ENCODE measurements at regions not wholly inside any gene's neighbourhood (a gene's known extent, or its start where the extent isn't known, plus 50 kb on each side); places are given as distances from the start of the nearest gene placed in this dataset.

- no peak for TF ChIP-seq CTCF (conservative IDR thresholded peaks at IDR 0.05; ENCODE audit: low read depth, low read length)
- no peak for TF ChIP-seq EZH2 (IDR thresholded peaks at IDR 0.05; ENCODE audit: borderline replicate concordance, low read depth, low read length, poor library complexity, severe bottlenecking)
Observed at GRCh38 chr10:57799625-57800024, 468.1 kb downstream of the IPMK start.
